ENCODE measurements at regions not wholly inside any gene's neighbourhood (a gene's known extent, or its start where the extent isn't known, plus 50 kb on each side); places are given as distances from the start of the nearest gene placed in this dataset.

GRCh38 chr4:30783751-30784150 lies 63.6 kb downstream of the PCDH7 start:
- Histone ChIP-seq H3K27me3 (replicated peaks; ENCODE audit: control insufficient read depth, insufficient read depth, low read length) (no peaks in the 10 kb centered on the region), H3K36me3 (ENCODE audit: control insufficient read depth, insufficient read depth, low read length, severe bottlenecking) (no peaks in the 10 kb centered on the region), H3K4me3 (ENCODE audit: low read length) (no peak overlapping the region), H3K4me1 (ENCODE audit: control insufficient read depth, insufficient read depth, low read length) (no peaks in the 10 kb centered on the region), H3K9ac (ENCODE audit: low read length) (no peak overlapping the region), H3K9me3 (ENCODE audit: control insufficient read depth, low read length) (no peaks in the 10 kb centered on the region)
- DNase-seq (ENCODE audit: low read depth), result no peak

- no peaks in the 10 kb centered on the region for H3K4me1 ChIP-seq (ENCODE audit: control insufficient read depth, insufficient read depth, low read length)
- no peaks in the 10 kb centered on the region for H3K9me3 ChIP-seq (ENCODE audit: control insufficient read depth, low read length)
- H3K36me3 ChIP-seq (ENCODE audit: control insufficient read depth, insufficient read depth, low read length, severe bottlenecking), result no peaks in the 10 kb centered on the region
- peak; percentile 25 for DNase-seq (ENCODE audit: low read depth)
- H3K4me3 ChIP-seq (ENCODE audit: low read length), result no peak overlapping the region
- H3K9ac ChIP-seq (ENCODE audit: low read length), result no peak overlapping the region
- no peaks in the 10 kb centered on the region for H3K27me3 ChIP-seq (replicated peaks; ENCODE audit: control insufficient read depth, insufficient read depth, low read length)
Observed at GRCh38 chr4:30789219-30789671, 69.1 kb downstream of the PCDH7 start.

DNA sequence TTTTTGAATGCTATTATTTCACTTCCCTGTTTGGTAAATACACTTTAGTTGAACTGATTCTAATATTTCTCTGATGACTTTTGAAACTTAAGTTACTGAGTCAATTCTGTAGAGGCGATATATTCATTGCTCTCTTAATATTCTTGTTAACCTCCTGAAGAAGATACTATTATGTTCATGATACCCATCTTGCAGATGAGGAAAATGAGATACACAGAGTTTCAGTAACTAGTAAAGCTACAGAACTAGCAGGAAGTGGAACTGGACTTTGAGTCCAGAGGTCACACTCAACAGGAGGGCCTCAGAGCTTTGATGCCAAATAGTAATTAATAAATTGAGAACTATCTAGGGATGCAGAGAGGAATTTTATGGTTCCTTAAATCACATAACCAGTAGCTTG lies 70.0 kb downstream of the PCDH7 start:
- Histone ChIP-seq H3K36me3 (ENCODE audit: control insufficient read depth, insufficient read depth, low read length, severe bottlenecking) (no peaks in the 10 kb centered on the region), H3K9me3 (ENCODE audit: control insufficient read depth, low read length) (no peaks in the 10 kb centered on the region), H3K4me3 (ENCODE audit: low read length) (no peak overlapping the region), H3K9ac (ENCODE audit: low read length) (no peak overlapping the region), H3K27me3 (replicated peaks; ENCODE audit: control insufficient read depth, insufficient read depth, low read length) (no peaks in the 10 kb centered on the region), H3K4me1 (ENCODE audit: control insufficient read depth, insufficient read depth, low read length) (no peaks in the 10 kb centered on the region)
- no peak for DNase-seq (ENCODE audit: low read depth)

- no peaks in the 10 kb centered on the region for H3K4me1 ChIP-seq (ENCODE audit: control insufficient read depth, insufficient read depth, low read length)
- no peak overlapping the region for H3K9ac ChIP-seq (ENCODE audit: low read length)
- no peak for DNase-seq (ENCODE audit: low read depth)
- no peaks in the 10 kb centered on the region for H3K27me3 ChIP-seq (replicated peaks; ENCODE audit: control insufficient read depth, insufficient read depth, low read length)
- no peaks in the 10 kb centered on the region for H3K9me3 ChIP-seq (ENCODE audit: control insufficient read depth, low read length)
- no peak overlapping the region for H3K4me3 ChIP-seq (ENCODE audit: low read length)
- no peaks in the 10 kb centered on the region for H3K36me3 ChIP-seq (ENCODE audit: control insufficient read depth, insufficient read depth, low read length, severe bottlenecking)
Observed at GRCh38 chr4:30790998-30791397, 70.8 kb downstream of the PCDH7 start.

- Histone ChIP-seq H3K4me3 (ENCODE audit: low read length) (no peak overlapping the region), H3K36me3 (ENCODE audit: control insufficient read depth, insufficient read depth, low read length, severe bottlenecking) (no peaks in the 10 kb centered on the region), H3K27me3 (replicated peaks; ENCODE audit: control insufficient read depth, insufficient read depth, low read length) (no peaks in the 10 kb centered on the region), H3K9ac (ENCODE audit: low read length) (no peak overlapping the region), H3K4me1 (ENCODE audit: control insufficient read depth, insufficient read depth, low read length) (no peaks in the 10 kb centered on the region), H3K9me3 (ENCODE audit: control insufficient read depth, low read length) (no peaks in the 10 kb centered on the region)
- DNase-seq (ENCODE audit: low read depth), result peak; percentile 32
Observed at GRCh38 chr4:30792601-30793000, 72.4 kb downstream of the PCDH7 start.

DNA sequence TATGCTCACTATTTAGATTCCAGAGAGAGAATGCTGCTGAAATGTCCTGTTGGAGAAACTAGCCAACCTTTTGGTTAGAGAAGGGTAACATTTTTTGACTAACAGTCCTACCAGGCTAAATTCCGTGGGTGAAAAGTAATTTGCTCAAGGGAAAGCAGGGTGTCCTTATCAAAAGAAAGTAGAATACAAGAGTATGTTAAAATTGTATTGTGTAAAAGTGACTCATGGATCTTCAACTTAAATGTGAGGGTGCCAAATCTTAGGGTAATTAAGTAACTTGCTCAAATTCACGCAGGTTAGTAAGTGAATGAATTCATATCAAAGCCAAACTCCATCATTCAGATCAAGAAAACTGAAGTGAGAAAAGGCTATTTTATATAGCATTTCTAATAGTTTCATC lies 81.7 kb downstream of the PCDH7 start:
- no peak overlapping the region for H3K9ac ChIP-seq (ENCODE audit: low read length)
- H3K36me3 ChIP-seq (ENCODE audit: control insufficient read depth, insufficient read depth, low read length, severe bottlenecking), result no peaks in the 10 kb centered on the region
- H3K4me1 ChIP-seq (ENCODE audit: control insufficient read depth, insufficient read depth, low read length), result peaks cover 21% of the 10 kb centered on the region
- DNase-seq (ENCODE audit: low read depth), result no peak
- H3K27me3 ChIP-seq (replicated peaks; ENCODE audit: control insufficient read depth, insufficient read depth, low read length), result no peaks in the 10 kb centered on the region
- no peaks in the 10 kb centered on the region for H3K9me3 ChIP-seq (ENCODE audit: control insufficient read depth, low read length)
- H3K4me3 ChIP-seq (ENCODE audit: low read length), result peak overlapping the region; percentile 59

DNA sequence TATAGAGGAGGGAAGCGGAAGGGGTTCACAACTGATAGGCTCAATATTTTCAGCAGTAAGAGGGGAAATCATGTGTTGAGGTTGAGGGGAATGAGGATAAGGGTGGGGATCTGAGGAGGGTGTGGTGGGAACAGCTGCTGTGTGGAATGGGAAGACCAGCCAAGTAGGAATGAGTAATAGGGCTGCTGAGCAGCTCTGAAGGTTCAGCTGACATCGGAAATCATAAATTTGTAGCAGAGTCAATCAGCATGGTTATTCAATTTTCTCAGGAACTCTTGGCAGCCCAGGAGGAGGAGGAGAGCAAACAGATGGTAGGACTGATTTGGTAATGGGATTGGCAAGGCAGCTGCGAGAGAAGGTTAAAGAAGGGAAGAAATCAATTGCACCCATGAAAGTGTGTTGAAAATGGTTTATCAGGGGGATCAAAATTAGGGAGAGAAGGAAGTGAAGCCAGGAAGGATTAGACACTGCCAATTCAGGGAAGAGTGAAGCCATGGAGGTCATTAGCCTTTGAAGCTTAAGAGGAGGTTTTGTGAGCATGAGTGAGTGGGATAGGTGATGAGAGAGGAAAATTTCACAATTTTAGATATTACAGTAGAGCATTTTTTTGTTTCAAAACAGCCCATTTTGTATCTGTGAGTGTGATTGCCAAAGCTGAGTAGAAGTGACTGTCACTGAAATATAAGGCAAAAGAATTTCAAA lies 82.6 kb downstream of the PCDH7 start:
- Histone ChIP-seq H3K9ac (ENCODE audit: low read length) (no peak overlapping the region), H3K36me3 (ENCODE audit: control insufficient read depth, insufficient read depth, low read length, severe bottlenecking) (no peaks in the 10 kb centered on the region), H3K4me3 (ENCODE audit: low read length) (peak overlapping the region; percentile 59), H3K9me3 (ENCODE audit: control insufficient read depth, low read length) (no peaks in the 10 kb centered on the region), H3K27me3 (replicated peaks; ENCODE audit: control insufficient read depth, insufficient read depth, low read length) (no peaks in the 10 kb centered on the region), H3K4me1 (ENCODE audit: control insufficient read depth, insufficient read depth, low read length) (peaks cover 21% of the 10 kb centered on the region)
- DNase-seq (ENCODE audit: low read depth), result peak; percentile 73

GRCh38 chr4:30808276-30808675 lies 88.1 kb downstream of the PCDH7 start:
- Histone ChIP-seq H3K36me3 (ENCODE audit: control insufficient read depth, insufficient read depth, low read length, severe bottlenecking) (no peaks in the 10 kb centered on the region), H3K4me1 (ENCODE audit: control insufficient read depth, insufficient read depth, low read length) (peaks cover 10% of the 10 kb centered on the region), H3K27me3 (replicated peaks; ENCODE audit: control insufficient read depth, insufficient read depth, low read length) (no peaks in the 10 kb centered on the region), H3K9ac (ENCODE audit: low read length) (no peak overlapping the region), H3K4me3 (ENCODE audit: low read length) (no peak overlapping the region), H3K9me3 (ENCODE audit: control insufficient read depth, low read length) (no peaks in the 10 kb centered on the region)
- no peak for DNase-seq (ENCODE audit: low read depth)

GRCh38 chr4:30811296-30811695 lies 91.1 kb downstream of the PCDH7 start:
- H3K4me3 ChIP-seq (ENCODE audit: low read length), result no peak overlapping the region
- no peak for DNase-seq (ENCODE audit: low read depth)
- no peaks in the 10 kb centered on the region for H3K36me3 ChIP-seq (ENCODE audit: control insufficient read depth, insufficient read depth, low read length, severe bottlenecking)
- peaks cover 5% of the 10 kb centered on the region for H3K4me1 ChIP-seq (ENCODE audit: control insufficient read depth, insufficient read depth, low read length)
- H3K9ac ChIP-seq (ENCODE audit: low read length), result no peak overlapping the region
- H3K9me3 ChIP-seq (ENCODE audit: control insufficient read depth, low read length), result no peaks in the 10 kb centered on the region
- no peaks in the 10 kb centered on the region for H3K27me3 ChIP-seq (replicated peaks; ENCODE audit: control insufficient read depth, insufficient read depth, low read length)

DNA sequence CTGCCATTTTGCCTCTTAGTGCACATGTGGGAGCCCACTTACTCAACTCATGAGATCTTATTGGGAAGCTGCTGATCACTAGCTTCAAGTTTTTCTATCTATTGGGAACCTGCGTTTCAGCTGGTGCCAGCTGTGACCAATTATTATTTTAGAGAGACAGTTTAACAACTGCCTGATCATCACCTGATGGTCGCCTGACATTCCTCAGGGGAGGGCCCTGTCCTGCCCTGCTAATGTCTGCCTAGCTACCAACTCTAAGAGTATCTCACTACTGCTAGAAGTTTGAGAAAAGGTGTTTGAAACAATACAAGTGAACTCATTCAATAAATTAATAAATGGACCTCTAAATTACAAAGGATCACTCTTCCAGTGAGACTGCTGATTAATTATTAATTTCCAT lies 95.5 kb downstream of the PCDH7 start:
- H3K27me3 ChIP-seq (replicated peaks; ENCODE audit: control insufficient read depth, insufficient read depth, low read length), result no peaks in the 10 kb centered on the region
- H3K4me1 ChIP-seq (ENCODE audit: control insufficient read depth, insufficient read depth, low read length), result peaks cover 5% of the 10 kb centered on the region
- H3K36me3 ChIP-seq (ENCODE audit: control insufficient read depth, insufficient read depth, low read length, severe bottlenecking), result no peaks in the 10 kb centered on the region
- no peak overlapping the region for H3K4me3 ChIP-seq (ENCODE audit: low read length)
- DNase-seq (ENCODE audit: low read depth), result no peak
- H3K9ac ChIP-seq (ENCODE audit: low read length), result no peak overlapping the region
- H3K9me3 ChIP-seq (ENCODE audit: control insufficient read depth, low read length), result no peaks in the 10 kb centered on the region

- no peak overlapping the region for H3K4me3 ChIP-seq (ENCODE audit: low read length)
- H3K9me3 ChIP-seq (ENCODE audit: control insufficient read depth, low read length), result no peaks in the 10 kb centered on the region
- peaks cover 5% of the 10 kb centered on the region for H3K4me1 ChIP-seq (ENCODE audit: control insufficient read depth, insufficient read depth, low read length)
- no peaks in the 10 kb centered on the region for H3K27me3 ChIP-seq (replicated peaks; ENCODE audit: control insufficient read depth, insufficient read depth, low read length)
- DNase-seq (ENCODE audit: low read depth), result no peak
- H3K36me3 ChIP-seq (ENCODE audit: control insufficient read depth, insufficient read depth, low read length, severe bottlenecking), result no peaks in the 10 kb centered on the region
- H3K9ac ChIP-seq (ENCODE audit: low read length), result no peak overlapping the region
Observed at GRCh38 chr4:30817447-30817846, 97.3 kb downstream of the PCDH7 start.

GRCh38 chr4:30818541-30818940 lies 98.4 kb downstream of the PCDH7 start:
- Histone ChIP-seq H3K4me1 (ENCODE audit: control insufficient read depth, insufficient read depth, low read length) (no peaks in the 10 kb centered on the region), H3K27me3 (replicated peaks; ENCODE audit: control insufficient read depth, insufficient read depth, low read length) (no peaks in the 10 kb centered on the region), H3K4me3 (ENCODE audit: low read length) (no peak overlapping the region), H3K36me3 (ENCODE audit: control insufficient read depth, insufficient read depth, low read length, severe bottlenecking) (no peaks in the 10 kb centered on the region), H3K9me3 (ENCODE audit: control insufficient read depth, low read length) (no peaks in the 10 kb centered on the region), H3K9ac (ENCODE audit: low read length) (no peak overlapping the region)
- no peak for DNase-seq (ENCODE audit: low read depth)

All from adipocyte (in vitro differentiated cells).